OCI-M1 (cell line): ENCODE measurements at regions not wholly inside any gene's neighbourhood (a gene's known extent, or its start where the extent isn't known, plus 50 kb on each side); places are given as distances from the start of the nearest gene placed in this dataset.
"Not testable (repeated sequence)": the region's sequence is repeated elsewhere in the genome, so short reads cannot be mapped to it uniquely, and the experiment has no call there.

Experiments used
- DNase-seq: peaks from one replicate; lab custom pipeline; 2025; lab: John Stamatoyannopoulos, UW

DNA sequence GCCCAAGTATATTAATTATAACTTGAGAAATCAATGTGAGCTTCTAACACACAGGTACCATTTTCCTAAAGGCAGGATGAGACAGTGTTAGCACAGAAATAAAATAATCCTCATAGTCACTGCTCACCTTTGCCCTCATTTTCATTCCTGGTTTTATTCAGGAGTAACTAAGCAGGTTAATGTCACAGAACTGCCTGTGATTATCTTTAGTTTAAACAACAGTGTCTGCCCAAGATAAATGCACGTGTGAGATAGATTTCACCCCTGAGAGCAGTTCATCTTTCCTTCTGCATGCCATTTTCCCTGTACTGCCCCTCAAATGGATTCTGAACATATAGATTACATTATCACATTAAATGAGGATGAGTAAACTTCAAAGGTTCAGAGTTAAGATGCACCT, 250.7 kb downstream of the RMST start:
- DNase-seq: no peak

DNA sequence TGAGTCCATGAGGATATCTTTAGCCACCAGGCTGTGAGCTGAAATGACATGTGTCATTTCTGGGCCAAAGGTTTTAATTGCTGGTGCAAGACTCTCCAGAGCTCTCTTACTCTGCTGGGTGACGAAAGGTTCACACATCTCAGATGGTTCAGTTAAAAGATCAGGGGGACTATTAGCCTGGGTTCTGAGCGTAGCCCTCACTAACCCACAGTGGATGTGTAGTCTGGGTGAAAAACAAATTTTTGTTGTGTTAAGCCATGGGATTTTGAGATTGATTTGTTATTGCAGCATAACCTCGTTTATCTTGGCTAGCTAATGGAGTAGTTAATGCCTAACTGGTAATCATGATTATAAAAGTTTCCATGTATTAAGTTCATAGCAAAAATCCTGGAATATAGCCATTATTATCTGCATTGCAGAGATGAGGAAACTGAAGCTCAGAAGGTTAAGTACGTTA, 251.5 kb downstream of the RMST start:
- DNase-seq: no peak

DNA sequence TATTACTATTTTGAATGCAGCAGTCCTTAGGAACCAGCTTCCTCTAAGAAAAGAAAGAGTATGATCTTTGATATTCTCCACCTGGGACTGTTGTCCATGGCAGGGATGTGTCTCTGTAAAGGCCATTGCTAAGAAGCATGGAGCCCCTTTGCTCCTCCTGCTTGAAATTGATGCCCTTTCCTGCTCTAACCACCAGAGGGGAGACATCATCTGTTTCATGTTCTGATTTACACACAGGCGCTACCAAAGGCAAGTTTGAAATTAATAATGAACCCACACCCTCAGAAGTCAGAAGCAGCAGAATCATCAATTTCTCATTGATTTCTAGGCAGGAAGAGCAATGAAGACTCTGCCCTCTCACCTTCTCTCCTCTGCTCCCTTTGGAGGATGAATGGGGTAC, 253.8 kb downstream of the RMST start:
- peak; percentile 2 for DNase-seq

DNA sequence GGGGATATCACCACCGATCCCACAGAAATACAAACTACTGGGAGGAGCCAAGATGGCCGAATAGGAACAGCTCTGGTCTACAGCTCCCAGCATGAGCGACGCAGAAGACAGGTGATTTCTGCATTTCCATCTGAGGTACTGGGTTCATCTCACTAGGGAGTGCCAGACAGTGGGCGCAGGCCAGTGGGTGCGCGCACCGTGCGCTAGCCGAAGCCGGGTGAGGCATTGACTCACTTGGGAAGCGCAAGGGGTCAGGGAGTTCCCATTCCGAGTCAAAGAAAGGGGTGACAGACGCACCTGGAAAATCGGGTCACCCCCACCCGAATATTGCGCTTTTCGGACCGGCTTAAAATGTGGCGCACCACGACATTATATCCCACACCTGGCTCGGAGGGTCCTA, 261.2 kb downstream of the RMST start:
- DNase-seq: not testable (repeated sequence)

DNA sequence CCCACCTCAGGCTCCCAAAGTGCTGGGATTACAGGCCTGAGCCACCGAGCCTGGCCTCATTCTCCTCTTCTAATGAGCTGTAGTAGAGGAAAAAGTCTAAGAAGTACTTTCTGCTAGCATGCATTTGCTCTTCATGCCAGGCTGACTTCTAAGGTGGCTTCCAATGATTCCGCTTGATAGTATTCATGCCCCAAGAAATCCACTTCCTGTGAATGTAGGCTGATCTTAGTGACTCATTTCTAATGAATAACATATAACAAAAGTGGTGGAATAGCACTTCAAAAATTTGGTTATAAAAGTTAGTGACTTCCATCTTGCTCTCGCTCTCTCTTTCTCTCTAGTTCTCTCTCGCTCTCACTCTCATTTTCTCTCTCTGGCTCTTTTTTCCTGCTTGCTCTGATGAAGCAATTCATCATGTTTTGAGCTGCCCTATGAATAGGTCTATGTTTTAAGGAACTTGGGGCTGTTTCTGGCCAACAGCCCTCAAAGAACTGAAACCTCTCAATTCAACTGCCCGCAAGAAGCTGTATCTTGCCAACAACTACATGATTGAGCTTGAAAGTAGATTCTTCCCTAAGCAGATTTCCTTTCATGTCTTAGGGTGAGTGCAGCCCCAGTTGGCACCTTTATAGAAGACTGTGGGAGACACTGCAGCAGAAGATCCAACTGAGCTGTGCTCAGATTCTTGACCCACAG, 282.9 kb downstream of the RMST start:
- DNase-seq: no peak

DNA sequence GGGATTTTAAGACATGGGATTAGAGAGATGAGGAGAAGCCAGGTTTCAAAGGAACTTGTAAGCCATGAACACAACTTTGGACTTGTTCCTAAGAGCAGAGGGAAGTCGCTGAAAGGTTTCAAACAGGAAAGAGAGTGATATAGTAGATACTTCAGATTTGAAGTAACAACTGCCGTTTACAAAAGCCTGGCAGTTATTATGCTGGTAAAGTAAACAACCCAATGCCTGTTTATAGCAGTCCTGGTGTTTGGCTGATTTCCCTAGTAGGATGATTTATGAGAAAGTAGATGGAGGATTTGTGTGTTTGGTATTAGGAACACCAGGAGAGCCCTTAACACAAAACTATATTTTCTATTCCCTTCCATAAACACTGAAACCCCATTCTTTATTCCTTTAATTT, 285.7 kb downstream of the RMST start:
- no peak for DNase-seq

DNA sequence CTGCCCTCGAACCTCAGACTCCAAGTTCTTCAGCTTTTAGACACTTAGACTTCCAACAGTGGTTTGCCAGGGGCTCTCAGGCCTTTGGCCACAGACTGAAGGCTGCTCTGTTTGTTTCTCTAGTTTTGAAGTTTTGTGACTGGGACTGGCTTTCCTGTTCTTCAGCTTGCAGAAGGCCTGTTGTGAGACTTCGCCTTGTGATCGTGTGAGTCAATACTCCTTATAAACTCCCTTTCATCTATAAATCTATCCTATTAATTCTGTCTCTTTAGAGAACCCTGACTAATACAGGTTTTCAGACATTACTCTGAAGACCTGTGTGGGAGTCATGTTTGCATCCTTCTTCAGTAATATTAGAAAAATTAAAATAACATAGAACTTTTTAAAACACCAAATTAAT, 289.1 kb downstream of the RMST start:
- no peak for DNase-seq

DNA sequence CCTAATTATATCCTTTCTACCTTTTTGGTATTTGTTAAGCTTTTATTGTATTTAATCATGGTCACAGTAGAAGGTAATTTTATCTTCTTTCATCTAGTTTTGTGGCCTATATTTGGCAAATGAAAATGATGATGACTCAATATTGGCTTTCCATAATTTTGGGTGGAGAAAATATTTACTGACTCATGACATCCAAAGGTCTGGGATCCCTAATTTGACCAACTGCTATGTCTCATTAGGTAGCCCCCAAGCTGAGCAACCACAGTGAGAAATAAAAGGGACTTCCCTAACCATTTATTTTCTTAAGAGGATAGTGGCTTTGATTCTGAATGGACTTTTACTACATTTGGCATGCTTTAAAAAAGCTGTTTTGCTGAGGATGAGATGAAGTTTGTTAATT, 289.5 kb downstream of the RMST start:
- no peak for DNase-seq

DNA sequence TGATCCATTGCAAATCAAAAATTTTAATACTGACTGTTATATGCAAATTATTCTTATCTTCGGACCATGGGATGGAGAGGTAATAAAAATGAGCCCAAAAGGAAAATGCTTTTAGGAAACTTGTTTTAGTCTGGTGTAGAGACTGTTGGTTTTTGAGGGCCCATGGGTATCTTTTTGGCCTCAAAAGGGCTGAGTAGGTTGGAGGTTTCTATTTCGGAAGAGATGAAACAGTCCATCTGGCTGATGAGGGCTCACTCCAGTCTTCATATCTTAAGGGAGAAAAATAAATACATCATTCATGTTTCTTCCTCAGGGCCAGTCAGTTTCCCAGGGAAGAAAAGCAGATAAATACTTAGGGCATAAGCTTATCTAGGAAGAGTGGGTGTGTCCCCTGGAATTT, 290.7 kb downstream of the RMST start:
- no peak for DNase-seq

DNA sequence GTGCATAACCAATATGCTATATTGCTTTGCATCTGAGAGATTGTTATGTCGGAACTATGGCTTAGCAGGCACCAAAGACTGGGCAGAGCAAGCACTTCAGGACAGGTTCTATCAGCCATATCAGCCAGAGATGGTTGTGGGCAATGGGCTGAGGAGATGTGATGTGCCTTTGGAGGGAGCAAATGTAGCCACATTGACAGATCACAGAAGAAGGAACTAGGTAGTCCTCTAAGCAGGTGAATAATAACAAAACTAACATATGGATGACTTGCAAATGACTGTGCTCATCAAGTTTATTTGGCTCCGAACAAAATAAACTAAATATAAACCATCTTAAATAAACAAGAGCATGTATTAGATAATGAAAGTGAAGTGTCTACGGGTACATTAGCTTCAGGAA, 291.7 kb downstream of the RMST start:
- DNase-seq: no peak

DNA sequence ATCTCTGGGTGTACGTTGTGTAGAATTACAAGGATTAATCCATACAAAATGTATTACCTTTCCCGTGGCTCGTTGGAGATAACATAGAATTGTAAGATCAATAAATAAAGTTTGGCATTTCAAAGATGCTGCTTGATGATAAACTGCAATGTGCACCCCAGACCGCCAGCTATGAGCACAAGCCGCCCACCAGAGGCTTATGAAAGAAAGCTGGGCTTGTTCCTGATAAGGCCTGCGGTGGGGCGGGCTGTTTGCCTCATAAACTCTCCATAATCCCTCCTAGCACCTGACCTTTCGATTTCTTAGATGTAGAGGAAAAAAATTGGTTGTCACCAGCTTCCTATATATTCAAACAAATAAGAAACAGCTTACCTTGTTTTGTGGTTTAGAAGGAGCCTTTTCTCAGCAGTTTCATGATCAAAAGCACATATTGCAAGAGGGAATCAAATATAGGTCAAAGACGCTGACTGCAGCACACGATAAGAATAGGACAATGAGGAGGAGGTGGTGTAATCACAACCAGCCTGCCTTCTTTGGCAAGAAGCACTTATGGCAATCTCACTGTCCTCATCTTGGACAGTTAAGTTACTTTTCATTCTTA, 293.6 kb downstream of the RMST start:
- DNase-seq: peak; percentile 91

DNA sequence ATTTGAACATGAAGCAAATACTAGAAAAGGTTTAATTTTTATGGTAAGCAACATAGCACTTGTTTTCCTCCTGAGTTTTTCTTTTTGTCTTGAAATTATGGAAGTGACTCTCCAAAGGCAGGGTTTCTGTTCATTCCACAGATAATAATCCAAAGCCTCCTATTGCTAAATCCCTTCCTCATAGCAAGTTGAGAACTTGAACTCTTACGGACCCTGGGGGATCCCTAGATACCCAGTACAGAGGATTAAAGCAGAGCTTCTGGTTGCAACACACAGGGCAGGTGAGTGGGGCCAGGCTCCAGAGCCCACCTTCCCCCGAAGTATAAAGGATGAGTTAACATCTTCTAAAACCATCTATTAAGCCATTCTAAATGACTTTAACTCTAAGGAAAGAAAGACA, 294.1 kb downstream of the RMST start:
- DNase-seq: no peak

DNA sequence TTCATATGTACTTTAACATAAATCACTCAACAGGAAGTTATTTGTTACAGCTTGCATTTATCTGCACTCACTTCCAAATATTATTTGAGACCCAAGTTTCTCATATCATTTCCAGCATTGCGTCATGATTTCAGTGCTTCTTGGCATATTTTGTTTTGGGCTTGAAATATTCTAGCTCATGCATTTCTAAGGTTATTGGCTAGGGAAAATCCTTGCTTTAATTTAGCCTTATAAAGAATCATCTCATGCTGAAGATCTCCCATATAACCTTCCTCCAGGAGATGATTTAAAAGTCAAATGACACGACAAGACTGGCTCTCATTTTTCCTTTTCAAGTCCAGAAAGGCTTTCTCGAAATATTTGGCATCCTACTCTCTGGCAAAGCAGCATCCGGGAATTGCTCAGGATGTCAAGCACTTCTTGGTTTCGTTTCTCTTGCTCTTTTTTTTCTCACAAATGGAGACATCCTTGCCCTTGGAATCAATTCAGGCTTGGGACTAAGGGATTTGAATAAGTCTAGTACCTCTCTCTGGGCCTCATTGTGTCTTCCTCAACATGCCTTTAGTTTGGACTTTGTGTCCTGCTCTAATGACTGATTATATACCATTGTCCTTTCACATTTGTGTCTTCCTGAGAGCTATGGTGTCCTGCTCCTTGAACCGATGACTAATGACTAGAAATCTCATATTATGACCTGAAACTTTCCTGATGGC, 295.0 kb downstream of the RMST start:
- no peak for DNase-seq

DNA sequence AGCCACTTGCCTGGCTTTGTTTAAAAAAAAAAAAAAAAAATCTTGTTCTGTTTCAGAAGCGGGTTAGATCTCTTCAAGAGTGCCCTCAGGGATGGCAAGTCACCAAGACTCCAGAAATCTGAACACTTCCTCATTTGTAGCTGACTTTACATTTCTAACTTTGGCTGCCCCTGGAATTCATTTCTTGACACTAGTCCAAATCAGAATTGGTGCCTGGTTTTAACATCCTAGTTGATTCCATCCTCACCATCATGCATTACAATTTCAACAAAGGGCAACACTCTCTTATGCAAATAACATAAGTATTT, 295.5 kb downstream of the RMST start:
- peak; percentile 14 for DNase-seq

DNA sequence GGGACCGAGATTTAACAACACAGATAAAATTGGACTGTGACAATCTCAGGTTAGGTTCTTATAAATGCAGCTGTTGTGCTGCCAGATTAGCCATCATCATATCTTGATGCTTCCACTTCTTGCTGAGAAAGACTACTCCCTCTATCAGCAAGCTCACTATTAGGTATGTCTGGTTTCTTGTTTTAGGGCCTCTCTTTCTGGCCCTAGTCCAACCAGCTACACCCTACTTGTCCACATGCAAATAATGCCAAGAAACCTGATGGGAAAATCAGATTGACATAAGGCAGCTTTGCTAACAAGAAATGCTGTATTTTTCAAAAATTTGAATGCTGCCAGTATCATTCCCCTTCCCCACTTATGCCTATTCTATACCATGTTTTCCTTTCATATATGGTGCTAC, 296.0 kb downstream of the RMST start:
- no peak for DNase-seq

DNA sequence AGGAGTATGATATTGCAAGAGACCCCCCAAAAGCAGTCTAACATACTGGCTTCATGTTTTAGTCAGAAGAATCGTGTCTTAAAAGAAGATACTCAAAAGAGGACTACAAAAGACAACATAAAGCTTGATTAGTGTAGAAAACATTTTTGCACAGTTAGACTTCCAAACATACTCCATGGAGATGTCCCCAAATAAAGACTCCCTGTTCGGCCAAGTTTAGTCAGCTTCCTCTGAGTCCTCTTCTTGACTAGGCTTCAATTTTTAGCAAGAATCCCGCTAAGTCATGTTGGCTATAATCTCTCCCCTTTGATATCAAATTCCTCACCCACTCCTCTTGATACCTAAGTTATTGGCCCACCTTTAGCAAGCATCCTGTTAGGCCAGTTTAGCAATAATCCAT, 298.0 kb downstream of the RMST start:
- DNase-seq: no peak

DNA sequence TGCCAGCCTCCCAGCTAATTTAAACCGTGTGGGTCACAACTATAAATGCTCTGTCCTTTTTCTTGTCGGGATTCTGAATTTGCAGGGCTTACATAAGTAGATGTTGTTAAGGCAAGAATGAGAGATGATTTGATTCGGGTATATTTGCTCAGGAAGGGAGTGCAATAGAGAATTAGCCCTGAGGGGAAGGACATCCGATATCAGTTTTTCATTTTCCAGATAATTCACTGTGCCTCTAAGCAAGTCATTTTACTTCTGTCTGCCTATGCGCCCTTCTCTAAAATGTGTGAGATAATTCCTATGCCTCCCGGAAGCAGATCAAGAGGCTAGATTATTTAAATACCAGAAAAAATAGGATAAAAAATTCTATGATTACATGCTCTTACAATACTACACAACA, 300.5 kb downstream of the RMST start:
- no peak for DNase-seq

DNA sequence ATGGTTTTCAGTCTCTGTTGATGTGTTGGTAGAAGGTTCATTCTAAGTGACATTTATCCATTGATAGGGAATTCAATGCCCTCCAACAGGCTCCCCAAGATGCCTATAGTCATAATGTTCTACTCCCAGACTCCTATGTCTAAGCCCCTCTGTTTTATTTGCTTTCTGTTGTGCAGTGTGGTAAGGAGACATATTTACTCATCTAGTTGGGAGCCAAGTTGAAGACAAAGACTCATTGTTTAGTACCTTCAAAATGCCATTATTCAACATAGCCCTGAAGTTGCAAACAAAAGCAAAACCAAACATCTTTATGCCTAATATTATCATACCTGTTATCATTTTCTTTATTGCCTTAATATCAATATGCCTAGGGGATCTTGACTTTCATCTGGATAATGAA, 302.1 kb downstream of the RMST start:
- DNase-seq: no peak

DNA sequence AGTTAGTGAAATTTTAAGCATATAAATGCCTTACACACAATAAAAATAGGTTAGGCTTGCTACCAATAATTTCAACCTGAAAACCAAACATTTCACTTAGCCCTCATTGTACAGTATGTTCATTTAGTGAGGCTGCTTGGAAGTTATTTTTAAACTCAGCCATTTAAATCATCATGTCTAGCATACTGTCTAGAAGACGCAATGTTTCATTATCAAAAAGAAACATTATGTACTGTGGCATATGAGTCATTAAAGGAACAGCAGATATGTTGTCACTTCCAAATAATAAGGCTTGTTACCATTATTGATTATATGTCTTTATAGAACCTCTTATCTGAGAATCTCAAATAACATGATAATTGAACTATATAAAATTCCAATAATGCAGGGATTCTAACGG, 304.7 kb downstream of the RMST start:
- DNase-seq: peak; percentile 13

DNA sequence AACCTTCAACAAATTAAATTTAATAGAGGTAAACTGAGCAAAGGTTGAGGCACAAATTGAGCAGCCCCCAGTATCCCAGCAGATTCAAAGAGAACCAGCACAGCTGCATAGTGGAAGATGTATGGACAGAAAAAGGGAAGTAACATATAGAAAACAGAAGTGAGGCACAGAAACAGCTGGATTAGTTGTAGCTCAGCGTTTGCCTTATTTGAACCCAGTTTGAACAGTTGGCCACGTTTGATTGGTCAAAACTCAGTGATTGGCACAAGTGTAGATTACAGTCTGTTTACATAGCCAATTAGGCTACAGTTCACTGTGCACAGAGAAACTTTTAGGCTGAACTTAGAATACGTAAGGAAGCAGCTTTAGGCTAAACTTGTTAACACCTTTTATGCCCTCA, 315.5 kb downstream of the RMST start:
- peak; percentile 4 for DNase-seq

DNA sequence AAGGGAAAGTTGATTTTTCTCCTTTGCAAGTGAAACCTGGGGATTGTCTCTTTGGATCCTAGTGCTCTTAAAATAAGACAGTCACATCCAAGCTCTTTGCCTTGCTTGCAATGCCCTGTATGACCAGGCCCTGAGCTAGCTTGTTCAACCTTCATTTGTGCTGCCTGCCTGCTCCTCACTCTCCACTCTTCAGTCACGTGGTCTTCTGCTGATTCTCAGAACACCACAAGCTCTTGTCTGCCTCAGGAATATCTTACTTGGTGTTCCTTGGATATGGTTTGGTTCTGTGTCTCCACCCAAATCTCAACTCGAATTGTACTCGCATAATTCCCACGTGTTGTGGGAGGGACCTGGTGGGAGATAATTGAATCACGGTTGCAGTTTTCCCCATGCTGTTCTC, 318.7 kb downstream of the RMST start:
- no peak for DNase-seq

DNA sequence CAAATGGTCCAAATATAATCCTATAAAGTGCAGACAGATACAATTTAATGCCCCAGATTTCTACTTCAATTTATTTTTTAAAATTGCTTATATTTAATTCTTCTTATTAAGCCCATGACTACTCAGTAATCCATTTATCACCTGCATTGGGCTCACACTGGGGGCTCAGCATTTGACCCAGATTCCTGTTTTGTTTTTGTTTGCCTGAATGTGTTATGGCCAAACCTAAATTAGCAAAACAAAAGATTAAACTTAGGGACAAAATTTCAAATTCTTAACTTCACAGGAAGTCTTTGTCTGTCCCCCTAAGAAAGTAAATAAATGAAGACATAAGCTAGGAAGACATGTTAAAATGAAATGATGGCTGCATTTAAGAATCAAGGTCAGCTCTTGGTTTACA, 322.3 kb downstream of the RMST start:
- DNase-seq: no peak

DNA sequence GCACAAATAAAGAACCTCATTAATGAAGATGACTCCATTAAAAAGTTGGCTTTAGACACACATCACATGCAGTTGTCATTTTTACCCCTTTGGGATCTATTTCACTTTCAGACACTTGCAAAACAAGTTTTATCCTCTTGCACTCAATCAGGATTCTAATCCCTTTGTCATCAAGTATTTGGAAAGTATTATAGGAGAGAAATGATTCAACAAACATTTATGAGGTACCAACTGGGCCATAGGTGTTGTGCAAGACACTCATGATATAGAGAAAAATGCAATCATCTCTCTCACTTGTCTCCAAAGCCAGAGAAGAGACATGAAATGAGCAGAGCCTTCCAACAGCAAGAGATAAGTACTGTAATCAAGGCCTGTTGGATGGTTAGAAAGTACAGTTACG, 327.7 kb downstream of the RMST start:
- DNase-seq: no peak

DNA sequence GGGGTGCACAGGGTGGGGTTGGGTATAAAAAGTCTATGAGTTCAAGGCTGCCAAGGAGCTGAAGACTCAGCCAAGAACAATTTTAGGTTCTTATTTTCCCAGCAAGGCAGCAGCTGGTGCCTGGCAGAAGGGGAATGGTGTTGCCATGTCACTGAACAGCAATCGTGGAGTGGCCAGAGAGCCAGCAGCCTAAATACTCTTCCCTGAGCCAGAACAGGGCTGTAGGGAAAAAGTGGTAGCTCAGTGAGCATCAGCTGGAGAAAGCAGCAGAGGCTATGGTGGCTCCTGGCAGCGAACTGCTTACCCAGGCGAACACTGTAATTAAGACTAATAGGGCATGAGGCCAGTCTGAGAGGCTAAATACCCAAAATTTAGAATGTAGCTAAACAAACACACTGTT, 334.9 kb downstream of the RMST start:
- DNase-seq: no peak
